Amniotic stem cell (primary cell): ENCODE measurements at regions not wholly inside any gene's neighbourhood (a gene's known extent, or its start where the extent isn't known, plus 50 kb on each side); places are given as distances from the start of the nearest gene placed in this dataset.

Experiments
- DNase-seq: peaks from one replicate; lab custom pipeline; 2025; lab: John Stamatoyannopoulos, UW

DNA sequence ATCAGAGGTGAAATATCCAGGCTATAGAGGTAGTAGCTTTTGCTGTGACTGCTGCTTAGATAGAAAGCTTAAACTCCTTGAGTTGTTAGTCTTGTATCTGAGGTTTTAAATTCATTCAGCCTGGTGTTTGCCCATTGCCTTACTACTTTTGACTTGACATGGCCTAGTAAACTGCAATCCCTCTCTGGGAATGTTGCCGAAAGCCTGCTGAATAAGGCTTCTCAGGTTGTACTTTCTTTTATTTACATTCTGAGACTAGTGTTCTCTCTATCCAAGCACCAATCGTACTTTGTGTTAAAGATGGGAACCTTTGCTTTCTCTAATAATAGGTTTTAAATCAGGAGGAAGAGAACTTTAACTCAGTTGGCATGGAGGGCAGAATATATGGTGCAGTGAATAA, 357.6 kb upstream of the CWC22 start:
- DNase-seq: no peak

DNA sequence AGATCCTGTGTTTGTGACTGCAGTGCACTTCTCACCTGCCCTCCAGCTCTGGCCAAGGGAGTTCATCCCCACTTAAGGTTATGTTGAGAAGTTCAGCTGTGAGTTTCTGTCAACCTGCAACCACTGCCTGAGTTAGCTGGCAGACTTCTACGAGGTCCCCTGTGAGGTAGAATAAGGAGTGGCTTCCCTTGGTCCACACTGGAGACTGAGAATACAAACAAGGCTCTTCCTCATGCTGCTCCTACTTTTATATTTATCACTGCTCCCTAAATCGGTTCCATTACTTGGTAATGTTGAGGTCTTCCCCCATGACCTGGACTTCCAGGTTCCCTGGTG, 353.2 kb upstream of the CWC22 start:
- no peak for DNase-seq

DNA sequence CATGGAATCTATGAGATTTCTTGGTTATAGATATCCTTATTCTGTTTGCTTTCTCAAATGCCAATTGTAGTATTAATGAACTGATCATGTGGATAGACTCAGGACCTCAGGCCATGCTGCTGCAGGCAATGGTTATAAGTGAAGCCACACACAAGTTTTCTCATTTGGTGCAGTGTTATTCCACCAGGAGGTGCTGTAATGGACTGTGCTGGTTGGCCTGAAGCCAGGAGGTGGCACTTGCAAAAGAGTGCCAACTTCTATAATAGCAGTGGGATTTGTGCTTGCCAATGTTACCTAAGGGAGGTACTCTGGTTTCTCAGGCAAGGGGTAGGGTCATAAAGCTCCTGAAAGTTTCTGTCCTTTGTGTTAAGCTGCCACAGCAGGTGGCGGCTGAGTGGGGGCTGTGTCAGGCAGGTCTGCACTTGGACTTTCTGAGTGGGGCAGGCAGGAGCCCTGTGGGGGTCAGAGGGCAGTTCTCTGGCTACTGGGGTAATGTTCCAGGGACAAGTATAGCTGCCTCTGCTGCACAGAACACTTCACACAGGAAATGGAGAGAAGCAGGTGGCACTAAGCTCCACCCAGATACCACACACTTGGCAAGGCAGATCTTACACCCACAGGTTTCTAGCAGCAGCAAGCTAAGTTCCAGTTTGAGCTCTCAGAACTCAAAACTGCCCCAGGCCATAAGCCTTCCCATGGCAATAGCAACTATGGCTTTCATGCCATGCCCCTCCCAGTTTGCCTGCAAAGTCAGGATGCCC, 352.6 kb upstream of the CWC22 start:
- DNase-seq: no peak

DNA sequence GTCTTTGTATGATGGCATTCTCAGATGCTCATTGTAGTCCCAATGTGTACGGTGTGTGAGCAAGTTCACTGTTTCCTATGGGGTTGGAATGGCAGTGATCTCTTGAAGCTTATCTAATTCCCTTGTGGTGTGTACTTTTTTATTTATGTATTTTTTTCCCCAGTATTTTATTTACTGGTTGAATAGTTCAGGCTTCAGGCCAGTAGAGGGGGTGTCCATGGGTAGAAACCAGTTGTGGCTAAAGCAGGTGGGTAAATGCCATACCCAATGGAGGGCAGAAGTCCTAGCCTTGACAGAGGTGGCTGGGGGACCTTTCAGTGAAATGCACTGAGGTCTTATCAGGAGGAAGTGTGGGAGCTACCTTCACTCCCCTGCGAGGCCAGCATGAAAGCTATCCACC, 351.4 kb upstream of the CWC22 start:
- no peak for DNase-seq

DNA sequence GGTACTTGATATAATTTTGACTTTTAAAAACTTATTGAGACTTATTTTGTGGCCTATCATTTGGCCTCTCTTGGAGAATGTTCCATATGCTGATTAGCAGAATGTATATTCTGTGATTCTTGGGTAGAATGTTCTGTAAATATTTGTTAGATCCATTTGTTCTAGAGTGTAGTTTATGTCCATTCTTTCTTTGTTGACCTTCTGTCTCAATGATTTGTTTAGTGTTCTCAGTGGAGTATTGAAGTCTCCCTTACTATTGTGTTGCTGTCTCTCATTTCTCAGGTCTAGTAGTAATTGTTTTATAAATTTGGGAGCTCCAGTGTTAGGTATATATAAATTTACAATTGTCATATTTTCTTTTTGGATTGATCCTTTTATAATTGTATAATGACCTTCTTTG, 349.6 kb upstream of the CWC22 start:
- DNase-seq: no peak

DNA sequence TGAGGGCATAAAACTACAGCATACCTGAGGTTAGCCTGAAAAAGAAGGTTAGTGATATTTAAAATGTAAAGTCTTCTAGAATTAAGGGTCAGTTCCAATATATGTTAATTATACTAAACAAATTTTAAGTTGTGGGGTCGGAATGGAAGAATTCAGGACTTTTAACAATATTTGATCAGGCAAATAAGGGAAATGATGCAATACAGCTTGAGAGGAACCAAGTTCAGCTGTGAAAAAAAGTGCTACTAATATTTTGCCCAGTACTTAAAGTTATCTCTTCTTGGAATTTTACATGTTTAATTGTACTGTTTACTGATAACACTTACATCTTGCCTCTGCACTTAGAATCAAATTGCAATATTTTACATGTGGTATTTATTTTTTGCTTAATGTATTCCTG, 345.5 kb upstream of the CWC22 start:
- DNase-seq: no peak

DNA sequence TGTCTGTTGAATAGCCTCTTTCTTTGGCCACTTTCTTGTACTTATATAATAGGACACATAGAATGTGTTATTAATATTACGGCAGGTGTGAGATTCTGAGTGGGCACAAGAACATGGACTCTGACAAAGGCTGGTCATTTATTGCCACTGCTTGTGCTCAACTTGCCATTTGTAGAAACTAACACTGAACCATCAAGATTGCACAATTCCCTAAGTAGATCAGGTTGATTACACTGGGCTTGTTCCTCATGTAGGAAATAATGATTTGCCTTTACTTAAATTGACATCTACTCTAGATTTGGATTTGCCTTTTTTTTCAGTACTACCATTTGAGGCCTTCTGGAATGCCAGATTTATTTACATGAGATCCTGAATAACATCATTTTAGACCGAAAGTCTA, 342.7 kb upstream of the CWC22 start:
- DNase-seq: no peak

DNA sequence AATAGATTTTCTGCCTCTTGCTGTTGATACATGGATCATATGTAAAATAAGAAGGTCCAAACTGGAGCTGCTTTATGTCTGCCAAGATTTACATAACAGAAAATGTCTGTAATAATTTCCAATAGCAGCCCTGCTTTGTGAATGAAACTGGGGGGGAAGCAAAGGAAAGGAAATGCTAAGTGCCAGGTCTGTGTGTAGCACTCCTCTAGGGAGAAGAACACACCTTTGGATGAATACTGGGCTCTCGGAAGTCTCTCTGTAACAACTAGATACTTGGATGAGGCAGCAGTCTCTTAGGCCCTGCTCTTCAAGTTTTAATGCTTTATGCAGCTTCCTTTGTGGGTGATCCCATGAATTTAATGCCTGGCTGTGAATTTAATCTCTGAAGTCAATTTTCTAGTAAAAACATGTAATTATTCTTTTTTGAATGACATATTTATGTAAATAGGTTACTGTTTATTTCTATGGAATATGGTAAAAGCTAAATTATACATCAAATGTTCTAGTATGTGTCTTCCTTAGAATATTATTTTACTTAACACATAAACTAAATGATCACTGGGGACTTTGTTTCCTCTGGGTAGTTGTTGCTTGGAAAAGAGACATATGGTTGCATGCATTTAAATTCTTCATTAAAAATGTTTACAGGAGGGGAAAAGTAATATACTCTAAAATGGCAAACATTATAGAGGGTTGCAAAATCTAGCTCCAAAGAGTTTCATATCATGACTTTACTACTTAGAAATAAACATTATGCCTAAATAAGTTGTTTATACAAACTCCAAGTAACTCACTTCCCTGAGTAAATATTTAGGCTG, 336.6 kb upstream of the CWC22 start:
- DNase-seq: no peak

DNA sequence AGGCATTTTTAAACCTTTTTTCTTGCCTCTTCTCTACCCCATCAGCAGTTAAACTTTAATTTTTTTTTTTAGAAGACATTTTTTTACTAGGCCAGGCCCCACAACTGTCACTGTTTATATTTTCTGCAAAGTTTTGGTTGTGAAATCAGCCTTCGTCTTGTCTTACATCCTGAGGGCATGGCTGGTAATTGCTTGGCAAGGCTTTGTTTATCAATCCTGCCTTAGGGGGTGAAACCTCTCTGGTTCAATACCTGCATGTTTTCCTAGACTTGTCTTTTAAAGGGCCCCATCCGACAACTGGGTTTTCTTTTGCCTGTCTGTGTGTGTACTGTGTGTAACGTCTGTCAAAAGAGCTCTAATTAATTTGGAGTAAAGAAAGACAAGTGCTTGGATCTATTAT, 330.0 kb upstream of the CWC22 start:
- DNase-seq: no peak

DNA sequence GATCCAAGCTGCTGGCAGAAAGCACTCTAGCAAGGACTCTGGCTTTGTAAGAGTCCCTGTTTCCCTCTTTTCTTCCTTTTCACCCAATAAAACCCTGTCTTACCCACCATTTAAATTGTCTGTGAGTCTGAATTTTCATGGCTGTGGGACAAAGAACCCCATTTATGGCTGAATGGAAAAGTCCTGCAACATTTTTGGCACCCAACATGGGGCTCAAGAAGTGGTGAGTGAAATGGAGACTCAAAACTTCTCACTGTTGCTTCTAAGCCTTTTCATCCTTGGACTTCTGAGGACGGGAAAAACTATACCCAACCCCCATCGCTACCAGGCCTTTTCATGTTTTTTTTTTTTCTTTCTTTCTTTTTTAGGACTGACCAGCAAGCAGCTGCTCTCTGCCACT, 329.5 kb upstream of the CWC22 start:
- no peak for DNase-seq

DNA sequence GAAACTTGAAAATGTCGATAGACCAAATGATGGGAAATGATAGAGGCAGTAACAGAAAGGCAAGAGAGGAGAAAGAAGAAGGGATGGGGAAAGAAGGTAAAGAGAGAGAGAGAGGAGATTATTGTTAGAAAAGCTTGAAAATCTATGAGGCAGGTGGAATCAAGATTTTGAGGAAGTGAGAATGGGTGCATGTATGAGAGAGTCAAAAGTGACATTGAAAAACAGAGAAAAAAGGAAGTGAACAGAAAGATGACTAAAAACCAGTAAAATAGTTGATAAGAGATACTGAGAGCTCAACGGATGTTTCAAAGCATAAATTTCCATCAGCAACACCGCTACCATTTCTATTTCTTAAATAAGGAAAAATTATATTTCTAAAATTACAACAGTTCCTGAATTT, 327.4 kb upstream of the CWC22 start:
- no peak for DNase-seq

DNA sequence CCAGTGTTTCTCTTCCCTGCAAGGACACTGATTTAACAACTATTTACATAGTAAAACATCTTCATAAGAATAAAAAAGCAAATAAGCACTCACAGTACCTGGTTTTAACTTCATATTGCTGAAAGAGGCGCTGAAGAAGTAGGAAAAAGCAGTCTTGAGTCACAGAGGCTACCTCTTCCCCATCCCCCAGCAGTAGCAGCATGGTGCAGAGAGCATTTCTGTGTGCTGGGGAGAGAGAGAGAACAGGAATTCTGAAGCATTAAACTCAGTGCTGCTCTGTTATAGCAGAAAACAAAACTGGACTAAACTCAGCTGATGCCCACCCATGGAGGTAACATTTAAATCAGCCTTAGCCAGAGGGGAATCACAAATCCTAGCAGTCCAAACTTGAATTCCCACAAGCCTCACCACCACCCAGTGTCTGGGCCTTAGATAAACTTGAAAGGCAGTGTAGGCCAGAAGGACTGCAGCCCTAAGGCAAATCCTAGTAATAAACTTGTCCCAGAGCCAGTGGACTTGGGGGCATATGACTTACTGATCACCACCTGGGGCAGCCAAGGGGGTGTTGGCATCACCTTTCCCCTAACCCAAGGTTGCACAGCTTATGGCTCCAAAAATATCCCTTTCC, 321.8 kb upstream of the CWC22 start:
- no peak for DNase-seq

DNA sequence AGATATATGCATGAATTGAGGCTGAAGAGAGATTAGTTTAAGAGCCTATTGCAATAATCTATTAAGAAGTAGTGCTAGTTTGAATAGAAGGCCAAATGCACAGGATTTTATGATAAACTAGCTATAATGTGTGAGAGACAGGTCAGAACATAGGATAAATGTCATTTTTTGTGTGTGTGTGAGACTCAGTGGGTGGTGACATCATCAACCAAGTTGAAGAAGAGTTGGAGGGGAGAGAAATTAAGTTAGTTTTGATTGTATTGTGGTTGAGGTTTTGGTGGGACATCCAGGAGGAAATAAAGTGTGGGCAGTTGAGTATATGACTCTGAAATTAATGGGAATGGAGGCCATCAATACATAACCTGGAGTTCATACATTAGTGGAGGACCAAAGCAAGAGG, 320.1 kb upstream of the CWC22 start:
- DNase-seq: no peak

DNA sequence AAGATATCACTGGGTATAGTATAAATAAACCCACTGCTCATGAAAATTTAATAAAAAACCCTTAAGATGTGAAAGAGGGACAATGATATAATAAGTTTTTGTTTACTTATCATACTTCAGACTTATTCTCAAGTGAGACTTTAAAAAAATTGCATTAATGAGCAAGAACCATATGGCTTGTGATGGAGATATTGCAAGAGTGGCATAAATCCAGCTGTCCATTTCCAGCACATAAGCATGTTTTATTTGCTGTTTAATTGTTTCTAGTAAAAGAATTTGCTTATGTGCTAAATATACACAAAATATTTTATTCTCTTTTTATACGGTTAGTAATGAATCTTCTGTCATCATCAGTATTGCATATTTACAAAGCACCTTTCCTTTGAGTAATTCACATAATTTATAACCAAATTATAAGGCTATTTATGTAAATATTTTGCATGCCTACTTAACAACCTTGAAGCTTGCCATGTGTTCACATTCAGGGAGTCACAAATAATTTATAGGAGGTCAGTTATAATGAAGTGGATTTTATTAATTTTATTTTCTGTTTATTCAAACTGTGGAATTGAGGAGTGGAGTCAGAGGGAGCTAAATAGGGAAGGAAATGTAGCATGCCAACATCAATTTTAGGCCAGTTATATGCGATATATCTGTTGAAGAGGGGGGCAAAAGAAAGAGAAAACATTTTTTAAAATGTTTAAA, 318.5 kb upstream of the CWC22 start:
- no peak for DNase-seq

DNA sequence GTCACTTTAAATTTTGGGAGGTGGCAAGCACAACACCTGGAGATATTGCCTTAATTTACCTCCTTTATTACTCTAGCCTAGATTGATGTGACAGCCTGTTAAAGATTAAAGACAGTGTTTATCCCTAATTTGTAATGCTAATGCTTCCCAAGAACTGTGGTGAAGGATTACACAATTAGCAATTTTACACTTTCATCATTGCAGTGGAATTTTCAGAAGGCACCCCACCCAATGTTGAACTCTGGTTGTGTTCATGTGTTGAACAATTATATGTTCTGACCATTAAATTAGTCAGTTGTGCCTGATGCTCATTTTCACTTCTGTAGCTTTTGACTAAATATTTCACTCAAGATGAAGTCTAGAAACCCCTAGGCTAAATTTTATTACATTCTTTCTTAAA, 317.1 kb upstream of the CWC22 start:
- no peak for DNase-seq

DNA sequence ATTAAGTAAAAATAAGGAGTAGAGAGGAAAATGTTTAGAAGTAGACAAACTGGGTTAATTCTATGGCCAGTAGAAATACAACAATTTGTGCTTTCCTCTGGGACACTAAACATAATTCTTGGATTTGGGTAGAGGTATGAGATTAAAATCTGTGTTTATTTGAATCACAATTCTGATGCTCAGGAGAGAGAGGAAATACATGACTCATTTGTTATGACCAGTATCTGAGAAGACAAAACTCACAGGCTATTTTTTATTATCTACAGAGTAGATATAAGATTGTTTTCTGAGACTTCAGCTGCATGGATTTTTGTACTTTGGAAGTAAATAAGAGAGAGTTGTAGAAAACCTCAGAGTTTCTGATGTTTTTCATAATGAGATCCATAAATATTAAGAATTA, 315.7 kb upstream of the CWC22 start:
- no peak for DNase-seq

DNA sequence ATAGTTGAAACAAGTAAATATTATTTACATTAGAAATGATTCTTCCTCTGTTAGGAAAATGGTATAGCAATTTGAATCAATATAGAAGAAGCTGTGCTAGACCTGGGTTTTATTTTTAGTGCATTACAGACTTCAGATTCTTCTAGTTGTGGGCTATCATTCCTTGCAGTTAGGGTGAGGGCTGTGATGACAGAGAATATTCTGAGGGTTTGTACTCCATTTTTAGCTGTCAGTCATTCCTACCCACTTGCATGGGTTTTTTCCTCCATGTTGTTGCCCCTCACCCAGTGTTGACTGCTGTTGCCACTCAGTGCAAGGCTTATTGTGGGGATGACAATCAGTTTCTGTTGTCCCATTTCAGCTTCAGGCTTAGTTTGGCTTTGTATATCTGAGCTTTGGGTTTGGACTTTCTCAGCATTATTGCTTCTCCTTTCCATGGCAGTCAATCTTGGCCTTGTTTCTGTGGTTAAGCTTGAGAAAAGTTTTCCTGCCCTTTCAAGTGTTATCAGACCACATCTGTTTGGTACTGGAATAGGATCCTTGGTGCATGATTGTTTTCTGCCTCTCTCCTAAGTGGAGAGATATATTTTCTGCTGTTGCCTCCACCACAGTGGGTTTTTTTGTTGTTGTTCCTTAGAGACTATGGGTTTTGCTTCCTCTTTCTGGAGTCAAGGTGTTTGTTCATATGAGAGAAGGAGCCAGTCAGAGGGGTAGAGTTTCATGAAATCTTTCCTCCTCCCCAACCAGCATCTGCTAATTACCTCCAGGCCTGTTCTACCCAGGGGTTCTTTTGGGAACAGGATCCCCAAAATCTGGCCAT, 312.7 kb upstream of the CWC22 start:
- DNase-seq: no peak

DNA sequence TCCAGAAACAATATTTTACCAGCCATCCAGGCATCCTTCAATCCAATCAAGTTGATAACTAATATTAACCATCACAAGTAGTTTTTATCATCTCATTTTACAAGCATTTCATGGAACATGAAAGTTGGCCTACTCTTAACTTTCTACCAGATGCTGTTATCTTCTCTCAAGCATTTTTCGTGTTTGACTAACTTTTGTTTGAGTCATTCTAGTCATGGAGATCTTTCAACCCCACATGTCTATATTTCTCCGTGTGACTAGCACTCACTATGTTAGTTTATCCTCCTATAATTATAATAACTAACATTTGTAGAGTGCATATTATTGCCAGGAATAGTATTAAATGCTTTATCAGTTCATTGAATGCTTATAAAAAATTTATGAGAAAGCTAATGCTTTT, 307.0 kb upstream of the CWC22 start:
- no peak for DNase-seq

DNA sequence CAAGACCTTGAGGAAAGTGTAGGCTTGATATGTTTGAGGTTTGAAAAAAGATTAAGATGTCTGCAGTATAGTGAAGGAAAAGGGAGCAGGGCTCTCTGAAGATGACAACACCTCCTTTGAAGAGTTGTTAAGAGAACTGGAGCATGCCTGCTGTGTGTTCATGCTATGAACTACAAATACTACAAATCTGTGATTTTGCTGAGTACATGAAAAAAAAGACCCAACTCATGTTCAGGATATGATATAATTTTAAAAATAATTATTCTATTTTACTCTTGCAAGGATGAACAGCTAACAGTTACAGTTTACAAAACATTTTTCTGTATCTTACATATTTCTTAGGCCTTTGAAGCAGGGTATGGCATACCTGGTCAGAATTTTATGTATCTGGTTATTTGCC, 305.4 kb upstream of the CWC22 start:
- DNase-seq: no peak

DNA sequence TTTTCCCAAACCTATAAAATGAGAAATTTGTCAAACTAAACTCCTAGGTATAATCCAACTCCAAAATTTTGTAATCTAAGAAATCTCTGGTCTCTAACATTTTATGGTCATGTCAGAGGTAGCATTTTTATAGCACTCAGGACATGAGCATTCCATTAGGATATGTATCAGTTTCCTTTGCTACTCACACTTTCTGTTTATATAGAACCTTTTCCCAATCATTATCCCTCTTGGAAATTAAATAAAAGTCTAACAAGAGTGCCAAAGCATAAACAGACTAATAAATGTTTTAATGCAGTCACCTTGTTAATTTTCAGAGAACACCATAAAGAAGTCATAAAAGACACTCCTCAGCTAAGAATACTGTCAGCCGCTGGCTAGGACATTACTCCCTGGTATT, 300.0 kb upstream of the CWC22 start:
- no peak for DNase-seq

DNA sequence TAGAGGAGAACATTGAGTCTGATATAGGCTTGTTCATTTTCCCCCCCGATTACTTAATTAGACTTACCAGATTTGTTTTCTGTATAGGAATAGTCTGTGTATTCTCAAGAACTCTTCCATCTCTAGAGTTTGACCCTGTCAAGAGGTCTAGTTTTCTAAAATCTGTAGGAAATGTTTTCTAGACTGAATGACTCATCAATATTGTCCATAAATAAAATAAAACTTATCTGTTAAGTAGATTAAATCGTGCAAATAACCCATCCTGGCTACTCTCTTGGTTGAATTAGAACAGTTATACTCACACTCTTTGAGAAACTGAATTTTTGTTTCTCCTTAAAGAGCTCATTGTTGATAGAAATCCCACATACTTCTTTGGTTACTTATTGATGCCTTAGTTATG, 299.2 kb upstream of the CWC22 start:
- no peak for DNase-seq
